ENCODE measurements at regions not wholly inside any gene's neighbourhood (a gene's known extent, or its start where the extent isn't known, plus 50 kb on each side); places are given as distances from the start of the nearest gene placed in this dataset.

- TF ChIP-seq MAFK (IDR thresholded peaks at IDR 0.05; ENCODE audit: low read length) = no peak
Observed at GRCh38 chr4:183013730-183014002, 85.4 kb upstream of the WWC2 start (continued).

GRCh38 chr4:183012879-183013729 is 86.0 kb upstream of the WWC2 start:
- BruUV-seq (replicated peaks) = no TSS peak
- ATAC-seq = no peak
- POLR2A ChIA-PET = no interaction called here
- no peaks in the 10 kb centered on the region for H3K36me3 ChIP-seq (ENCODE audit: control insufficient read depth, insufficient read depth, low read length)
- H3K79me2 ChIP-seq (ENCODE audit: control insufficient read depth, insufficient read depth, low read length) = no peaks in the 10 kb centered on the region
- no peaks in the 10 kb centered on the region for H3K9me3 ChIP-seq (replicated peaks; ENCODE audit: control insufficient read depth, insufficient read depth, low read depth, low read length)
- no peak for FAIRE-seq
- no peak overlapping the region for H3K4me2 ChIP-seq (ENCODE audit: insufficient read depth, low read length)
- no peak overlapping the region for H3K27ac ChIP-seq (ENCODE audit: extremely low read depth, low read depth, low read length)
- peaks cover 0 to 24% of the 10 kb centered on the region in 2 experiments; a peak in 4 of 5 replicates for H3K4me1 ChIP-seq (replicated peaks in 1 of 2; ENCODE audit: control insufficient read depth in 2 of 2, insufficient read depth in 2 of 2, low read length in 2 of 2)
- WGBS (ENCODE audit: insufficient coverage, low coverage, missing lambda C conversion rate) = 47% methylated on average over 13 of the region's 18 CpGs
- CTCF ChIA-PET (ENCODE audit: low intra/inter-chr PET ratio) = no interaction called here
- H2AFZ ChIP-seq (ENCODE audit: low read depth, low read length) = no peak overlapping the region
- no peak overlapping the region for H3K9ac ChIP-seq (ENCODE audit: insufficient read depth in 1 of 2, low read depth in 2 of 2, low read length in 2 of 2)
- in situ Hi-C loops (cut with MboI) = no loop called here
- intact Hi-C loops (cut with micrococcal nuclease) = no loop called here
- H4K20me1 ChIP-seq (replicated peaks; ENCODE audit: control insufficient read depth, insufficient read depth, low read length) = no peaks in the 10 kb centered on the region
- no peak for DNase-seq (ENCODE audit: extremely low read depth in 1 of 4, low spot score in 3 of 4)
- no peaks in the 10 kb centered on the region for H3K9me1 ChIP-seq (ENCODE audit: control insufficient read depth, insufficient read depth, low read length)
- no peak overlapping the region for H3K4me3 ChIP-seq
- H3K27me3 ChIP-seq (ENCODE audit: control insufficient read depth in 2 of 2, insufficient read depth in 2 of 2, low read length in 2 of 2) = peaks cover 0 to 9% of the 10 kb centered on the region in 2 experiments; a peak in 2 of 5 replicates
- no peak for TF ChIP-seq SMAD3 (CRISPR knock-in tag; conservative IDR thresholded peaks at IDR 0.05)
- 0 out of 4 replicates have a peak, but pooled peaks of 1 of the 2 experiments have one; percentile 6 for TF ChIP-seq ETV6 (IDR thresholded peaks at IDR 0.05; ENCODE audit: borderline replicate concordance in 1 of 2, low read depth in 2 of 2, low read length in 1 of 2)
- no peak for TF ChIP-seq ETV6 (CRISPR knock-in tag; IDR thresholded peaks at IDR 0.05; ENCODE audit: borderline replicate concordance)

Data from K562 (cell line).